IPS-15b (cell line): ENCODE measurements at regions not wholly inside any gene's neighbourhood (a gene's known extent, or its start where the extent isn't known, plus 50 kb on each side); places are given as distances from the start of the nearest gene placed in this dataset.

Experiments used
- H3K27me3 ChIP-seq: one replicate; pipeline ENCODE4 v1.6.1; 2013; ENCODE audit warnings: low read length; ENCODE audit not compliant: control insufficient read depth, insufficient read depth
- H3K36me3 ChIP-seq: one replicate; pipeline ENCODE4 v1.6.1; 2013; ENCODE audit warnings: low read length; ENCODE audit not compliant: control insufficient read depth, insufficient read depth
- H3K4me1 ChIP-seq: one replicate; pipeline ENCODE4 v1.6.1; 2013; ENCODE audit warnings: mild to moderate bottlenecking, low read length; ENCODE audit not compliant: control insufficient read depth, insufficient read depth
- H3K4me3 ChIP-seq: one replicate; pipeline ENCODE4 v1.5.1; 2013; ENCODE audit warnings: low read depth, low read length
- H3K9ac ChIP-seq: one replicate; pipeline ENCODE4 v1.6.1; 2013; ENCODE audit warnings: low read depth, mild to moderate bottlenecking, low read length
- H3K9me3 ChIP-seq: one replicate; pipeline ENCODE4 v1.6.1; 2013; ENCODE audit warnings: mild to moderate bottlenecking, low read length; ENCODE audit not compliant: control insufficient read depth, insufficient read depth

DNA sequence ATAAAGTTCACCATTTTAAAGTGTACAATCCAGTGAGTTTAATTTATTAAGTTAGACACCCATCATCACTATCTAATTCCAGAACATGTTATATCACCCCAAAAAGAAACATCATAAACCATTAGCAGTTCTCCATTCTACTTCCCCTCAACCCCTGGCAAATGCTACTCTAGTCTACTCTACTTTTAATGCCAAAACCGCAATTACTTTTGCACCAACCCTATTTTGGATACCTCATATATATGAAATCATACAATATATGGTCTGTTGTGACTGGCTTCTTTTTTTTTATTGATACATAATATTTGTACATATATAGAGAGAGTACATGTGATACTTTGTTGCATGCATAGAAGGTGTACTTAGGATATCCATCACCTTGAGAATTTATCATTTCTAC is 190.5 kb upstream of the RARB start:
- Histone ChIP-seq H3K4me3 (no peak overlapping the region), H3K27me3 (no peaks in the 10 kb centered on the region), H3K36me3 (no peaks in the 10 kb centered on the region), H3K9ac (no peak overlapping the region), H3K9me3 (no peaks in the 10 kb centered on the region), H3K4me1 (no peaks in the 10 kb centered on the region)

DNA sequence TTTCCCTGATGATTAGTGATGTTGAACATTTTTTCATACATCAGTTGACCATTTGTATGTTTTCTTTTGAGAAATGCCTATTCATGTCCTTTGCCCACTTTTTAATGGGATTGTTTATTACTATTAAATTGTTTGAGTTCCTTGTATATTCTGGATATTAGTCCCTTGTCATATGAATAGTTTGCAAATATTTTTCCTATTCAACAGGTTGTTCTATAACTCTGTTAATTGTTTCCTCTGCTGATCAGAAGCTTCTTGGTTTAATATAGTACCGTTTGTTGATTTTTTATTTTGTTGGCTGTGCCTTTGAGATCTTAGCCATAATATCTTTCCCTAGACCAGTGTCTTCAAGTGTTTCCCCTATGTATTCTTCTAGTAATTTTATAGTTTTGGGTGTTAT is 189.0 kb upstream of the RARB start:
- no peak overlapping the region for H3K4me3 ChIP-seq
- no peak overlapping the region for H3K9ac ChIP-seq
- no peaks in the 10 kb centered on the region for H3K27me3 ChIP-seq
- no peaks in the 10 kb centered on the region for H3K36me3 ChIP-seq
- no peaks in the 10 kb centered on the region for H3K4me1 ChIP-seq
- H3K9me3 ChIP-seq: no peaks in the 10 kb centered on the region

DNA sequence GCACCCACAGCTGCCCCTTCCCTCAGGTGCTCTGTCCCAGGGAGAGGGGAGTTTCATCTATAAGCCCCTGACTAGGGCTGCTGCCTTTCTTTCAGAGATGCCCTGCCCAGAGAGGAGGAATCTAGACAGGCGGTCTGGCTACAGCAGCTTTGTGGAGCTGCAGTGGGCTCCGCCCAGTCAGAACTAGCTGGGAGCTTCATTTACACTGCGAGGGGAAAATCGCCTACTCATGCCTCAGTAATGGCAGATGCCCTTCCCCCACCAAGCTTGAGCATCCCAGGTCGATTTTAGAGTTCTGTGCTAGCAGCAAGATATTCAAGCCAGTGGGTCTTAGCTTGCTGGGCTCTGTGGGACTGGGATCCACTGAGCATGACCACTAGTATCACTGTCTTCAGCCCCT is 181.2 kb upstream of the RARB start:
- H3K9ac ChIP-seq: no peak overlapping the region
- H3K4me3 ChIP-seq: no peak overlapping the region
- H3K36me3 ChIP-seq: no peaks in the 10 kb centered on the region
- H3K9me3 ChIP-seq: no peaks in the 10 kb centered on the region
- no peaks in the 10 kb centered on the region for H3K27me3 ChIP-seq
- H3K4me1 ChIP-seq: no peaks in the 10 kb centered on the region

DNA sequence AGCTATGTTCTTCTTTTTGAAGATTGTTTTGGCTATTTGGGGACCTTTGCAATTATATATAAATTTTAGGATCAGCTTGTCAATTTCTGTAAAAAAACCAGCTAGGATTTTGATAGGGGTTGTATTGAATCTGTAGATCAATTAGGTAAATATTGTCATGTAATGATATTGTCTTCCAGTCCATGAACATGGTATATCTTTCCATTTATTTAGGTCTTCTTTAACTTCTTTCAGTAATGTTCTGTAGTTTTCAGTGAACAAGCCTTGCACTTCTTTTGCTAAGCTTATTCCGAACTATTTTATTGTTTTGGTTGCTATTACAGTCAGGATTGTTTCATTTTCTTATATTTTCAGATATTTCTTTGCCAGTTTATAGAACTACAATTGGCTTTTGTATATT is 175.8 kb upstream of the RARB start:
- H3K27me3 ChIP-seq: no peaks in the 10 kb centered on the region
- H3K36me3 ChIP-seq: no peaks in the 10 kb centered on the region

DNA sequence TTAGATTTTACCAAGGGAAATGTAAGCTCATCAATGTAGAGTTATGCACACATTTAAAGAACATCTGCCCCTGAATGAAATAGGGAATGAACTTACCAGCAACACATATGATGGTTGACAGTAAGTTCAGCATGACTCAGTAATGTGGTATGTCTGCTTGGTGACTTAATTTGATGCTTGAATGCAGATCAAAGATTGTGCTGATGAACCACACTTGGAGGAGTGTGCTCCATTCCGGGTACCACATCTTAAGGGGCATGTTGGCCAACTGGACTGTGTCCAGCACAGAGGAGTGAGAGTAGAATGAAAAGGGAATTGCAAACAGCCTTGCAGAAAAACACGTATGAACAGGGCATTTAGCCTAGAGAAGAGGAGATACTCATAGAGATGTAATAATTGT is 171.0 kb upstream of the RARB start:
- Histone ChIP-seq H3K4me1 (no peaks in the 10 kb centered on the region), H3K9me3 (no peaks in the 10 kb centered on the region), H3K36me3 (no peaks in the 10 kb centered on the region), H3K9ac (no peak overlapping the region), H3K4me3 (no peak overlapping the region), H3K27me3 (no peaks in the 10 kb centered on the region)

More for the DNA sequence above, 175.8 kb upstream of the RARB start:
- Histone ChIP-seq H3K9me3 (no peaks in the 10 kb centered on the region), H3K4me3 (no peak overlapping the region), H3K4me1 (no peaks in the 10 kb centered on the region), H3K9ac (no peak overlapping the region)

DNA sequence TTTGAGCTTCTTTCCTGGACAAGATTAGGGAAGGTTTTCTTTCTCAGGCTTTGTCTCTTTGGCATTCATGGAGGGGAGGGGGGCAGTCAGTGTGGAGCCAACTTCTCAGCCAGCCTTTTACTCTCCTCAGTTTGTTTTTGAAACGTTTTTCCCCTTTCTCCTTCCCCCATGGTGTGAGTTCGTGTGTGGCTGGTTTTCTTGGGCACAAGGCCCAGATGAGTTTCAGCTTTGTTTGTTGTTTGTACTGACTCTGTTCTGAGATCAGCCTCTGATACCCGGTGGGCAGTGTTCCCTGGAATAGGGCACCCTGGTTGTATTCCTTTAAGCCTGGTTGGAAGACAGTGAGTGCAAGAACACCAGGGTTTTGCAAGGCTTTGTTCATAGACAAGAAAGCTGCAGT is 168.2 kb upstream of the RARB start:
- Histone ChIP-seq H3K36me3 (no peaks in the 10 kb centered on the region), H3K27me3 (no peaks in the 10 kb centered on the region), H3K9ac (no peak overlapping the region), H3K4me1 (no peaks in the 10 kb centered on the region), H3K4me3 (no peak overlapping the region), H3K9me3 (no peaks in the 10 kb centered on the region)

DNA sequence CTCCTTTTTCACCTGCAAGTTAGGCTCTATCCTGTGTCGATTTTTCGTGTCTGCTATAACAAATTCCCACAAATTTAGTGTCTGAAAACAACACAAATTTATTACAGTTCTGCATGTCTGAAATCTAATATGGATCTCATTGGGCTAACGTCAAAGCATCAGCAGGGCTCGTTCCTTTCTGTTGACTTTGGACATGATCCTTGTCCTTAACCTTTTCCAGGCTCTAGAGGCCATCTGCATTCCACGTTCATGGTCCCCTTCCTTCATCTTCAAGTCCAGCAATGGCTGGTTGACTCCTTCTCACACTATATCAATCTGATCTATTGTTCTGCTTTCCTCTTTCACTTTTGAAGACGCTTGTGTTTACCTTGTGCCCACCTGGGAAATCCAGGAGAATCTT is 165.7 kb upstream of the RARB start:
- no peaks in the 10 kb centered on the region for H3K36me3 ChIP-seq
- no peak overlapping the region for H3K9ac ChIP-seq
- no peaks in the 10 kb centered on the region for H3K4me1 ChIP-seq
- H3K27me3 ChIP-seq: no peaks in the 10 kb centered on the region
- no peak overlapping the region for H3K4me3 ChIP-seq
- no peaks in the 10 kb centered on the region for H3K9me3 ChIP-seq

DNA sequence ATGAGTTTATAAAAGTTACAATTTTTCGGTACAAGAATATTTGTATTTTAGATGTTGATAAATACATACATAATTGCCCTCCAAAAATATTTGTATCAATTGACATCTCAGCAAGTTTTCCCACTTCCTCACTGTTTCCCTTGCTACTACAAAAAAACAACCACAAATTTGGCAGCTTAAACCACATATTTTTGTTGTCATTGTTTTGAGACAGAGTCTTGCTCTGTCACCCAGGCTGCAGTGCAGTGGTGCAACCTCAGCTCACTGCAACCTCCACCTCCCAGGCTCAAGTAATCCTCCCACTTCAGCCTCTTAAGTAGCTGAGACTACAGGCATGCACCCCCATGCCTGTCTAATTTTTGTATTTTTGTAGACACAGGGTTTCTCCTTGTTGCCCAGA is 162.8 kb upstream of the RARB start:
- Histone ChIP-seq H3K4me1 (no peaks in the 10 kb centered on the region), H3K27me3 (no peaks in the 10 kb centered on the region), H3K36me3 (no peaks in the 10 kb centered on the region), H3K9me3 (no peaks in the 10 kb centered on the region), H3K9ac (no peak overlapping the region), H3K4me3 (no peak overlapping the region)

DNA sequence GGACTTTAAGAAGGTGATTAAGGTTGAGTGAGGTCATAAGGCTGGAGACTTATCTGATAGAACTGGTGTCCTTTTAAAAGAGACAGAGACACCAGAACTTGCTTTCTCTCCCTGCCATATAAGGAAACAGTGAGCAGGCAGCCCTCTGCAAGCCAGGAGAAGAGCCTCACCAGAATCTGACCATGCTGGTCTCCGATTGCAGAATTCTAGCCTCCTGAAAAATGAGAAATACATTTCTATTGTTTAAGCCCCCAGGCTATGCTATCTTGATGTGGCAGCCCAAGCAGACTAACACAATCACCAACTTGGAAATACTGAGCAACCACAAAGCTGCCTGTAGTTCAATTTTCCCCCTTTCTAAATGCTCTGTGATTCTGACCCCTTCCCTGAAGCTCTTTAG is 161.4 kb upstream of the RARB start:
- Histone ChIP-seq H3K9ac (no peak overlapping the region), H3K27me3 (no peaks in the 10 kb centered on the region), H3K4me1 (no peaks in the 10 kb centered on the region), H3K36me3 (no peaks in the 10 kb centered on the region), H3K4me3 (no peak overlapping the region), H3K9me3 (no peaks in the 10 kb centered on the region)

DNA sequence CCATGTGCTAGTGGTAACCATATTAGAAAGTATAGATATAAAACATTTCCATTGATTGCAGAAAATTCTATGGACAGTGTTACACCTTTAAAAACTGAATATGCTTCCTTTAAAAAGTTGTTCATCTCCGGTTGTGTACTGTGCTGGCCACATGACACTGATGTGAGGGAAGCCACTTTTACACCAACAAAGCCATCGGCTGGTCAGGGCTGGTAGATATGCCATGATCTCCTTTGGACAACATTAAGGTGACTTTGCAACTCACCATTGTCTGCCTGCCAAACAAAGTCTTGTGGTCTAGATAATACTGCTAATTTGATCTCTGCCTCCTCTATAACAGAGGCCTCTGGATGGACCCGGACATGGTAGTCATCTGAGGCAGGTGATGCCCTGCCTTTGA is 156.0 kb upstream of the RARB start:
- H3K9ac ChIP-seq: no peak overlapping the region
- no peaks in the 10 kb centered on the region for H3K27me3 ChIP-seq
- no peaks in the 10 kb centered on the region for H3K9me3 ChIP-seq
- no peak overlapping the region for H3K4me3 ChIP-seq
- no peaks in the 10 kb centered on the region for H3K4me1 ChIP-seq
- H3K36me3 ChIP-seq: no peaks in the 10 kb centered on the region

DNA sequence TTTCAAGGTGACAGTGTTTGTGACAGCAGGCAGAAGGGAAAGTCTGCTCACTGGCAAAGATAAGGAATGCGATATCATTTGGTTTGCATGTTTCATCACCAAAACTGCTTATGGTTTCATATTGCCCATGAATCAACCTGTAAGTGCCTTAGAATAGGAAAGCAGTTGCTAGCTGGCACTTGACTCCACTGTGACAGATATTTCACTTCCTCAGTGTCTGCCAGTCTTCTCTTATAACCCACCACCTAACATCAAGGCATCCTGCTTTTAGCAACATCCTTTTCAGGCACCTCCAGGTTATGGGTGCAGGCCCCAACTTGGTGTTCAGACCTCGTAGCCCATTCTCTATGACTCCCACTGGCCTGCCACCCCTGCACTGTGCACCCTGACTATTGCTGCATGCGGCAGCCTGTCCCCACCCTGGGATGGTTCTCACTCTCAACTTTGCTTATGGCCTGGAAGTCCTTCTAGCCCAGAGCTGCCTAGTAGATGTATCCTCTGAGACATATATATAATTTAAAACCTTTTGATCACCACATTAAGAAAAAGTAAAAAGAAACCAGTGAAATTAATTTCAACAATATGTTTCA is 154.4 kb upstream of the RARB start:
- no peak overlapping the region for H3K4me3 ChIP-seq
- H3K36me3 ChIP-seq: no peaks in the 10 kb centered on the region
- no peak overlapping the region for H3K9ac ChIP-seq
- H3K9me3 ChIP-seq: no peaks in the 10 kb centered on the region
- no peaks in the 10 kb centered on the region for H3K4me1 ChIP-seq
- H3K27me3 ChIP-seq: no peaks in the 10 kb centered on the region

DNA sequence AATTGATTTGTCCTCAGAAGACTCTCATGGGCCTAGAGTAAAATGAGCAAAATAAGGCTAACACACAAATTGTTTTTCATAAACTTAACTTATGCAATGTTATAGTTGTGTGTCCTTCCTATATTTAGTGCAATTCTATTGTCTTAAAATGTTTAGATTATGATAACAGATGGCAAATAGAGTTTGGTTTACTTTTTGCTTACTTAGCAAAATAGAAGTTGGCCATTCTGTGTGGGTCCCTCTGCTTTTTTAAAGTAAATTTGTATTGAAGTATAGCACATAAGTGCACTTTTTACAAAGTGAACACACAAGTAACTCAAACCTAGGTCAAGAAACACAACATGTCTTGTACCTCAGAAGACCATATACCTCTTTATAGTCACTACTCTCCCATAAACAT is 150.6 kb upstream of the RARB start:
- Histone ChIP-seq H3K36me3 (no peaks in the 10 kb centered on the region), H3K4me3 (no peak overlapping the region), H3K27me3 (no peaks in the 10 kb centered on the region), H3K9me3 (no peaks in the 10 kb centered on the region), H3K4me1 (no peaks in the 10 kb centered on the region), H3K9ac (no peak overlapping the region)
